DOHH2 (cell line): ENCODE measurements at regions not wholly inside any gene's neighbourhood (a gene's known extent, or its start where the extent isn't known, plus 50 kb on each side); places are given as distances from the start of the nearest gene placed in this dataset.

Source experiments
- H3F3A ChIP-seq: fragments of 200-600 bp; sonication (generic), shearing (Covaris generic); 2 replicates; pipeline ENCODE4 v1.6.0; 2016; ENCODE audit warnings: antibody characterized with exemption, mild to moderate bottlenecking; ENCODE audit not compliant: control insufficient read depth, insufficient read depth
- H3K27ac ChIP-seq: fragments of 200-600 bp; sonication (generic); 2 replicates; pipeline ENCODE4 v1.5.1; 2014; ENCODE audit warnings: low read depth, mild to moderate bottlenecking, low read length, moderate library complexity
- H3K27me3 ChIP-seq: fragments of 200-600 bp; sonication (generic); 2 replicates; pipeline ENCODE4 v1.6.1; 2014; ENCODE audit warnings: mild to moderate bottlenecking, low read length, mixed read lengths; ENCODE audit not compliant: control insufficient read depth
- H3K36me3 ChIP-seq: fragments of 200-600 bp; sonication (generic); 2 replicates; pipeline ENCODE4 v1.6.1; 2014; ENCODE audit warnings: mild to moderate bottlenecking, low read length, moderate library complexity, mixed read lengths; ENCODE audit not compliant: control insufficient read depth
- H3K4me1 ChIP-seq: fragments of 200-600 bp; sonication (generic); 2 replicates; pipeline ENCODE4 v1.6.1; 2014; ENCODE audit warnings: mild to moderate bottlenecking, low read length, mixed read lengths; ENCODE audit not compliant: control insufficient read depth
- H3K4me2 ChIP-seq: fragments of 200-600 bp; sonication (generic); 2 replicates; pipeline ENCODE4 v1.6.0; 2014; ENCODE audit warnings: mild to moderate bottlenecking, low read length, moderate library complexity
- H3K4me3 ChIP-seq: fragments of 200-600 bp; sonication (generic); 2 replicates; pipeline ENCODE4 v1.5.1; 2014; ENCODE audit warnings: mild to moderate bottlenecking, low read length, mixed read lengths
- H3K79me2 ChIP-seq: fragments of 200-600 bp; sonication (generic); 2 replicates; pipeline ENCODE4 v1.6.1; 2014; ENCODE audit warnings: mild to moderate bottlenecking, low read length, mixed read lengths; ENCODE audit not compliant: control insufficient read depth
- H3K9me2 ChIP-seq: fragments of 200-600 bp; sonication (generic); replicated peaks from 2 replicates; pipeline ENCODE4 v1.6.1; 2014; ENCODE audit warnings: mild to moderate bottlenecking, low read length, mixed read lengths; ENCODE audit not compliant: control insufficient read depth
- H3K9me3 ChIP-seq: fragments of 200-600 bp; sonication (generic); 2 replicates; pipeline ENCODE4 v1.6.1; 2014; ENCODE audit warnings: antibody characterized with exemption, low read length, mixed read lengths; ENCODE audit not compliant: control insufficient read depth, insufficient read depth
- H4K20me1 ChIP-seq: fragments of 200-600 bp; sonication (generic); 2 replicates; pipeline ENCODE4 v1.6.0; 2014; ENCODE audit warnings: low read depth, mild to moderate bottlenecking, antibody characterized with exemption, low read length, moderate library complexity; ENCODE audit not compliant: control insufficient read depth, insufficient read depth
- EZH2phosphoT487 ChIP-seq: fragments of 200-600 bp; sonication (generic); IDR thresholded peaks from 2 replicates; pipeline ENCODE4 v1.6.1; 2017; ENCODE audit warnings: borderline replicate concordance, mild to moderate bottlenecking, antibody characterized with exemption, low read length, moderate library complexity, mixed read lengths
- TF ChIP-seq, protein P1 (sequence below): fragments of 200-600 bp; sonication (generic); IDR thresholded peaks from one replicate; pipeline ENCODE4 v1.5.1; 2014; ENCODE audit warnings: antibody characterized with exemption, mild to moderate bottlenecking, low read depth, low read length; ENCODE audit not compliant: poor library complexity, severe bottlenecking

GRCh38 chr22:22430111-22430820 lies 78.3 kb downstream of the ZNF280B start:
- Histone ChIP-seq H3K9me2 (no peaks in the 10 kb centered on the region), H3K36me3 (no peaks in the 10 kb centered on the region), H4K20me1 (no peaks in the 10 kb centered on the region), H3K79me2 (no peaks in the 10 kb centered on the region), H3K9me3 (no peaks in the 10 kb centered on the region), H3K4me2 (peak overlapping the region; percentile 65), H3F3A (peaks cover 12% of the 10 kb centered on the region), H3K4me1 (peaks cover 68% of the 10 kb centered on the region), H3K27me3 (no peaks in the 10 kb centered on the region), H3K27ac (no peak overlapping the region), H3K4me3 (no peak overlapping the region)
- no peak for TF ChIP-seq EZH2phosphoT487
- TF ChIP-seq, protein P1, sequence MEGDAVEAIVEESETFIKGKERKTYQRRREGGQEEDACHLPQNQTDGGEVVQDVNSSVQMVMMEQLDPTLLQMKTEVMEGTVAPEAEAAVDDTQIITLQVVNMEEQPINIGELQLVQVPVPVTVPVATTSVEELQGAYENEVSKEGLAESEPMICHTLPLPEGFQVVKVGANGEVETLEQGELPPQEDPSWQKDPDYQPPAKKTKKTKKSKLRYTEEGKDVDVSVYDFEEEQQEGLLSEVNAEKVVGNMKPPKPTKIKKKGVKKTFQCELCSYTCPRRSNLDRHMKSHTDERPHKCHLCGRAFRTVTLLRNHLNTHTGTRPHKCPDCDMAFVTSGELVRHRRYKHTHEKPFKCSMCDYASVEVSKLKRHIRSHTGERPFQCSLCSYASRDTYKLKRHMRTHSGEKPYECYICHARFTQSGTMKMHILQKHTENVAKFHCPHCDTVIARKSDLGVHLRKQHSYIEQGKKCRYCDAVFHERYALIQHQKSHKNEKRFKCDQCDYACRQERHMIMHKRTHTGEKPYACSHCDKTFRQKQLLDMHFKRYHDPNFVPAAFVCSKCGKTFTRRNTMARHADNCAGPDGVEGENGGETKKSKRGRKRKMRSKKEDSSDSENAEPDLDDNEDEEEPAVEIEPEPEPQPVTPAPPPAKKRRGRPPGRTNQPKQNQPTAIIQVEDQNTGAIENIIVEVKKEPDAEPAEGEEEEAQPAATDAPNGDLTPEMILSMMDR, result no peak

GRCh38 chr22:22431271-22432220 lies 77.0 kb downstream of the ZNF280B start:
- Histone ChIP-seq H3K27me3 (no peaks in the 10 kb centered on the region), H3K79me2 (no peaks in the 10 kb centered on the region), H4K20me1 (no peaks in the 10 kb centered on the region), H3K9me3 (no peaks in the 10 kb centered on the region), H3K27ac (peak overlapping the region; percentile 20; the same call in 1 of the 2 replicates), H3K4me3 (peak overlapping the region; percentile 37), H3K4me2 (peak overlapping the region; percentile 65), H3K36me3 (no peaks in the 10 kb centered on the region), H3K4me1 (peaks cover 59% of the 10 kb centered on the region), H3K9me2 (no peaks in the 10 kb centered on the region), H3F3A (peaks cover 12% of the 10 kb centered on the region)
- no peak for TF ChIP-seq EZH2phosphoT487
- TF ChIP-seq, protein P1, result peak; percentile 79

GRCh38 chr22:22432479-22432878 lies 76.1 kb downstream of the ZNF280B start:
- Histone ChIP-seq H3K9me2 (no peaks in the 10 kb centered on the region), H3K4me1 (peaks cover 50% of the 10 kb centered on the region), H3K79me2 (no peaks in the 10 kb centered on the region), H3F3A (peaks cover 12% of the 10 kb centered on the region), H4K20me1 (no peaks in the 10 kb centered on the region), H3K27me3 (no peaks in the 10 kb centered on the region), H3K36me3 (no peaks in the 10 kb centered on the region), H3K4me2 (no peak overlapping the region), H3K9me3 (no peaks in the 10 kb centered on the region), H3K4me3 (no peak overlapping the region), H3K27ac (no peak overlapping the region)
- TF ChIP-seq, protein P1, result no peak
- TF ChIP-seq EZH2phosphoT487, result no peak
